ENCODE measurements at regions not wholly inside any gene's neighbourhood (a gene's known extent, or its start where the extent isn't known, plus 50 kb on each side); places are given as distances from the start of the nearest gene placed in this dataset.

DNA sequence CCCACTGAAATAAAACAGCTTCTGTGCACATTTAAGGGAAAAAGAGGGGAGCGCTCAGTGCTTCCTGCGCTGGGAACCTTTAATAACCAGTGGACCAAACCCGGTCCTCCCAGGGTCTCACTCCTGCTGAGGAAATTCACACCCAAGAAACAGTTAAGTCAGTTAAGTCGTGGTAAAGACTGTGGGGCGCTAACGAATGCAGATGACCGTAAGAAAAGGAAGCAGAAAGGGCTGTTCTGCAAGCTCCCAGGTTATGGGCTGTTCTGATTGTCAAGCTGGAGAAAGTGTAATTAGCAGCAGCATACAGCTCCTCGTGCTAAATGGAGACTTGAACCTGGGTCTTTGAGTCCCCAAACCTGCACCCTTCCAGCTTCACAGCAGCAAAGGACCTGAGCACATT, 536.6 kb downstream of the NPHP4 start:
- Mint-ChIP-seq H3K27me3 (peaks cover 2% of the 10 kb centered on the region), H3K4me3 (no peak overlapping the region), H3K9me3 (no peaks in the 10 kb centered on the region), H3K36me3 (ENCODE audit: low read depth) (no peaks in the 10 kb centered on the region), H3K4me1 (no peaks in the 10 kb centered on the region), H3K27ac (no peak overlapping the region)
- DNase-seq: no peak
- ChIA-PET POLR2A (no interaction called here), CTCF (no interaction called here)

DNA sequence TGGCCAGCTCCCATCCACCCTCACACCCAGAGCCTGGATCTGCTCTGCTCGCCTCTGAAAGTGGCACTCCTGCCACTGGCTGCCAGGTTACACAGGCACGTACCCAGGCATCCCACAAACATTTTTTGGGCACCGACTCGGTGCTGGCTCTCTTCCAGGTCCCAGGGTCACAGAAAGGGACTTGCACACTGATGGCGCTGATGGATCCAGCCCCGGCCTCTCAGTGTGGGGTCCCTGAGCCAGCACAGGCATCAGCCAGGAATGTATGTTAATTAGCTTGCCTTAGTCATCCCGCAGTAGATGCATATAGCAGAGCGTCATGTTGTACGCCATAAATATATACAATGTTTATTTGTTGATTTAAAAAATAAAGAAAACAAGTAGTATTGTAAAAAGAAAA, 537.2 kb downstream of the NPHP4 start:
- no peaks in the 10 kb centered on the region for H3K9me3 Mint-ChIP-seq
- H3K4me3 Mint-ChIP-seq: no peak overlapping the region
- no peaks in the 10 kb centered on the region for H3K4me1 Mint-ChIP-seq
- DNase-seq: no peak
- peaks cover 2% of the 10 kb centered on the region for H3K27me3 Mint-ChIP-seq
- H3K27ac Mint-ChIP-seq: no peak overlapping the region
- H3K36me3 Mint-ChIP-seq (ENCODE audit: low read depth): no peaks in the 10 kb centered on the region
- POLR2A ChIA-PET: no interaction called here
- CTCF ChIA-PET: no interaction called here

DNA sequence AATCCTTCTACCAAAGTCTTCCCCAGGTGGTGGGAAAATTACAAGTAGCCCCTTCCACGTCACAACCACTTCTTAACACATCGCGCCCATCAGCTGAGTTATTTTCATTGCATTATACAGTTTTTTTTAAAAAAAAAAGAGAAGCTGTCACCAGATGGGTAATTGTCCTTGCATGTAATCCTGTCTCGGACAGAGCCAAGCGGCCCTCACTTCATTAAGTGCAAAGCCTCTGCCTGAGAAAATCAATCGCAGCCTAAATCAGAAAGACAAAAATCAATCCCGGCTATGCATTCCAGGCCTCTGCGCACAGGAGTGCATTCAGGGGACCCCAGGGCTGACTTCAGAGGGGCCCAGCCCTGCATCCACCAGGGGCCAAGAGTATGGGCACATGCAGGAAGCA, 538.9 kb downstream of the NPHP4 start:
- Mint-ChIP-seq H3K36me3 (ENCODE audit: low read depth) (no peaks in the 10 kb centered on the region), H3K4me1 (no peaks in the 10 kb centered on the region), H3K9me3 (no peaks in the 10 kb centered on the region), H3K27ac (no peak overlapping the region), H3K4me3 (no peak overlapping the region), H3K27me3 (peaks cover 2% of the 10 kb centered on the region)
- ChIA-PET CTCF (no interaction called here), POLR2A (no interaction called here)
- DNase-seq: no peak

DNA sequence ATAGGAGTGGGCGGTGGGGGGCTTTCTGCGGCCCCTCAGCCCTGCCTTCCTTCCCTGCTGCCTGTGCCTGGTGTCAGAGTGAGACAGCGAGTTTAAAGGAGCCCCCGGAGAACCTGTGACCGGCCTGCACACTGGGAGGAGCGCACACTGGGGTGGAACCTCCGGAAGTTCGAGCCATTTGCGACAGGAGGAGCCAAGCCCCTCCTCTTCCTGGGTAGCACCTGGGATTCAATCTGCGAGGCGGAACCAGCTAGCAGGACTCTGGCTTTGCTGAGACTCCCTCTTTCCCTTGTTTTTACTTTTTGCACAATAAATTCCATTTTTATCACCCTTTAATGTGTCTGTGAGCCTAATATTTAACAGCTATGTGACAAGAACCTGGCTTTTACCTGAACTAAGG, 540.6 kb downstream of the NPHP4 start:
- POLR2A ChIA-PET: no interaction called here
- Mint-ChIP-seq H3K4me3 (no peak overlapping the region), H3K27ac (no peak overlapping the region), H3K36me3 (ENCODE audit: low read depth) (no peaks in the 10 kb centered on the region), H3K9me3 (no peaks in the 10 kb centered on the region), H3K27me3 (peaks cover 2% of the 10 kb centered on the region), H3K4me1 (no peaks in the 10 kb centered on the region)
- DNase-seq: no peak
- CTCF ChIA-PET: no interaction called here

DNA sequence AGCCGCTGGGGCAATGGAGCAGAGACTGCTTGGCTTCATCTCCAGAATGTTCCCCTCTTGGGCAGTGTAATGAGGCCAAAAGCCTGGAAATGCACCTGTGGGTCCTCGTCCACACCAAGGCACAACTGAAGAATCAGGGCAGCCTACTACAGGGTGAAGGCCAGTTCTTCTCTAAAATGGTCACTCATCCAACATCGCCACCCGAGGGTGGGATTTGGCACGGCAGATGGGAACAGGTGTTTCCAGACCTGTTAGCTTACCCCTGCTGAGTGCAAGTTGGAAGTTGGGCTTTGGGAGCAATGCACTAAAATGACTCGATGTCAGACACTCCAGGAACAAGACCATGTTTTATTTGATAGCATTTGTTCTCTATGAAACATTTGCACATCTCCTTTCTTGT, 543.7 kb downstream of the NPHP4 start:
- Mint-ChIP-seq H3K36me3 (ENCODE audit: low read depth) (no peaks in the 10 kb centered on the region), H3K27me3 (no peaks in the 10 kb centered on the region), H3K4me3 (no peak overlapping the region), H3K4me1 (no peaks in the 10 kb centered on the region), H3K9me3 (no peaks in the 10 kb centered on the region), H3K27ac (no peak overlapping the region)
- ChIA-PET POLR2A (no interaction called here), CTCF (interaction anchor here (1.0 kb wide), 1 partner anchor 78 kb away, joined by 3 read pairs; no protein-coding TSS in a partner anchor)
- DNase-seq: peak; percentile 53

DNA sequence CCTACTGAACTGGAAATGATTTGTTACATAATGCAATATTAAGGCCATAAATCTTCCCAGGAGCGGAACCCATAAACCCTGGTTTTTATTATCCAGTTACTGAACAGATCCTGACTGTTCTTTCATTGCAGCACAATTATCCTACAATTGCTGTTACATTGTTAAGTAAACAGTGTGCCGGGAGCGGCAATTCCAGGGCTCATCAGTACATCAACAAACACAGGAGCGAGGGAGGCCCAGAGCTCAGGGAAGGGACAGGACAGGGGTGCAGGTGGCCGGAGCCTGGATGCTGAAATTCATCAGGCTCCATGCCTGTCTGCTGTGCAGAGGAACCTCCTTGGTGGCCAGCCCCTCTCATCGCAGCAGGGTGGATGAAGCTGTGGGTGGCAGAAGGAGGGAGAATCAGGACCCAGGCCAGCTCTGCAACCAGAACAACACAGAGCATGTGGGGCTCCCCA, 544.7 kb downstream of the NPHP4 start:
- Mint-ChIP-seq H3K4me3 (no peak overlapping the region), H3K9me3 (no peaks in the 10 kb centered on the region), H3K4me1 (no peaks in the 10 kb centered on the region), H3K36me3 (ENCODE audit: low read depth) (no peaks in the 10 kb centered on the region), H3K27ac (no peak overlapping the region), H3K27me3 (no peaks in the 10 kb centered on the region)
- ChIA-PET CTCF (interaction anchor here (1.0 to 1.5 kb wide), 2 partner anchors 77 kb away, joined by 3 to 4 read pairs; no protein-coding TSS in a partner anchor), POLR2A (no interaction called here)
- no peak for DNase-seq

DNA sequence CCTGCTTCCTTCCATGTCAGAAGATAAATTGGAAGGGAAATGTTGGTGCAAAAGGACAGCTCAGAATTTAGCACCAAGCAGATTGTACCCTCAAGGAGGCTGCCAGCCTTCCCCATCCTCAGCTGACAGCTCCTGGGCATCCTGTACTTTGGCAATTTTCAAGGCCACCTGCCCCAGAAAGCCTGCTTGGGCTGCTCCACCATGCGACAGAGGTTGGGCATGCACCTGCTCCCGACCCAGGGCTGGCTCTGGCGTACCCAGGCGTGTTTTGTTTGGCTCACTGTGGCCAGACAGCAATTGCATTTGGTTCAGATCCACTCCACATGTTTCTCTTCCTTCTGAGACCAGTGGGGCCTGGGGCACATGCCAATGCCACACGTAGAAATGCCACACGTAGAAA, 547.8 kb downstream of the NPHP4 start:
- no peaks in the 10 kb centered on the region for H3K36me3 Mint-ChIP-seq (ENCODE audit: low read depth)
- CTCF ChIA-PET: no interaction called here
- no peaks in the 10 kb centered on the region for H3K9me3 Mint-ChIP-seq
- no peak overlapping the region for H3K4me3 Mint-ChIP-seq
- no peaks in the 10 kb centered on the region for H3K4me1 Mint-ChIP-seq
- peaks cover 7% of the 10 kb centered on the region for H3K27me3 Mint-ChIP-seq
- no peak overlapping the region for H3K27ac Mint-ChIP-seq
- POLR2A ChIA-PET: no interaction called here
- DNase-seq: no peak

DNA sequence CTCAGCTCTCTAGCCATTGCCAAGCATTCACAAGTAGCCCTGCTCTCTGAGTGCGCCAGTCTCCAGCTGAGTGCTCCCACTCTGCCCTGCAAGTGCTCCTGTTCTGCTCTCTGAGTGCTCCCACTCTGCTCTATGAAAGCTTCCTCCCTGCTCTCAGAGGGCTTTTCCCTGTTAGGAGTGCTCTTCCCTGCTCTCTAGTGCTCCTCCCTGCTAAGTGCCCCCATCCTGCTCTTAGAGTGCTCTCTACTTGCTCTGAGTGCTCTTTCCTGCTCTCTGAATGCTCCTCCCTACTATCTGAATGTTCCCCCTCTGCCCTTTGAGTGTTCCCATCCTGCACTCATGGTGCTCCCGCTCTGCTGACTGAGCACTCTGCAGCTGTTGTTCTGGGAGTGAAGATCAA, 555.4 kb downstream of the NPHP4 start:
- Mint-ChIP-seq H3K4me1 (no peaks in the 10 kb centered on the region), H3K27me3 (peaks cover 21% of the 10 kb centered on the region), H3K27ac (no peak overlapping the region), H3K4me3 (no peak overlapping the region), H3K36me3 (ENCODE audit: low read depth) (no peaks in the 10 kb centered on the region), H3K9me3 (peaks cover 8% of the 10 kb centered on the region)
- CTCF ChIA-PET: no interaction called here
- no peak for DNase-seq
- POLR2A ChIA-PET: interaction anchor here (0.7 kb wide), 1 partner anchor 35 kb away, joined by 3 read pairs; no protein-coding TSS in a partner anchor

DNA sequence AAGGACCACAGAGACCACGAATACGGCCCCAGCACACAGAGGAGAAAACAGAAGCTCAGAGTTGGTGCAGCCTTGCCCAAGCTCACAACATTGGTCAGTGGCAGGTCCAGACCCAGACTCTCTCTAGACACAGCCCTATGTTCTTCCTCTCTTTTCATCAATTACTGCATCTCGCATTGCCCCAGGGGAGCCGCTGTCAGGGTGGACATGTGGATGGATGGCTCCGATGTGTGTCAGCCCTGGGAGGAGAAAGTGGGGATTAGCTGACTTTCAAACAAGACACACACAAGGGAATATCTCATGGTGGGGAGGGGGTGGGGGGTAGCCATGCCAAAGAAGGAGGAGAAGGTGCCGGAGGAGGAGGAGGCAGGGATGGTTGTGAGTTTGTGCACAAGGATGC, 556.8 kb downstream of the NPHP4 start:
- H3K27me3 Mint-ChIP-seq: peaks cover 24% of the 10 kb centered on the region
- DNase-seq: no peak
- ChIA-PET POLR2A (no interaction called here), CTCF (no interaction called here)
- peaks cover 8% of the 10 kb centered on the region for H3K9me3 Mint-ChIP-seq
- no peaks in the 10 kb centered on the region for H3K4me1 Mint-ChIP-seq
- H3K36me3 Mint-ChIP-seq (ENCODE audit: low read depth): no peaks in the 10 kb centered on the region
- H3K27ac Mint-ChIP-seq: no peak overlapping the region
- H3K4me3 Mint-ChIP-seq: no peak overlapping the region

DNA sequence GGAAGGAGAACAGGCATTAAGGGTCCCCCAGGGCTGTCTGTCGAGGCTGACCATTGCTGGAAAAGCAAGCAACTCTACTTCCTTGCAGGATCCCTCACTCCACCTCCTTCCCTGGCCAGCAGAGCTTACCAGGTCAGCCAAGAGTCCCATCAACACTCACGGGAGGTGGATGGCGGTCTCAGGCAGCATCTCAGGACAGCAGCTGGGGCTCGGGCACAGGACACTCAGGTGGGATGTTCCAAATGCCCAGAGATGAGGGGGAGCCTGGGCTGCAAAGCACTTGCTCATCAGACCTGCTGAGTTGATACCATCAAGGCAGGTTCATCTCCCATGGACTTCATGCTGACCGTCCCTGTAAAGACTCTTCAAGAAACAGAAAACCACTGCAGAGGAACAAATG, 559.8 kb downstream of the NPHP4 start:
- H3K4me1 Mint-ChIP-seq: no peaks in the 10 kb centered on the region
- H3K27ac Mint-ChIP-seq: no peak overlapping the region
- H3K36me3 Mint-ChIP-seq (ENCODE audit: low read depth): no peaks in the 10 kb centered on the region
- CTCF ChIA-PET: no interaction called here
- no peak overlapping the region for H3K4me3 Mint-ChIP-seq
- POLR2A ChIA-PET: no interaction called here
- H3K27me3 Mint-ChIP-seq: peaks cover 13% of the 10 kb centered on the region
- peaks cover 2% of the 10 kb centered on the region for H3K9me3 Mint-ChIP-seq
- DNase-seq: no peak

DNA sequence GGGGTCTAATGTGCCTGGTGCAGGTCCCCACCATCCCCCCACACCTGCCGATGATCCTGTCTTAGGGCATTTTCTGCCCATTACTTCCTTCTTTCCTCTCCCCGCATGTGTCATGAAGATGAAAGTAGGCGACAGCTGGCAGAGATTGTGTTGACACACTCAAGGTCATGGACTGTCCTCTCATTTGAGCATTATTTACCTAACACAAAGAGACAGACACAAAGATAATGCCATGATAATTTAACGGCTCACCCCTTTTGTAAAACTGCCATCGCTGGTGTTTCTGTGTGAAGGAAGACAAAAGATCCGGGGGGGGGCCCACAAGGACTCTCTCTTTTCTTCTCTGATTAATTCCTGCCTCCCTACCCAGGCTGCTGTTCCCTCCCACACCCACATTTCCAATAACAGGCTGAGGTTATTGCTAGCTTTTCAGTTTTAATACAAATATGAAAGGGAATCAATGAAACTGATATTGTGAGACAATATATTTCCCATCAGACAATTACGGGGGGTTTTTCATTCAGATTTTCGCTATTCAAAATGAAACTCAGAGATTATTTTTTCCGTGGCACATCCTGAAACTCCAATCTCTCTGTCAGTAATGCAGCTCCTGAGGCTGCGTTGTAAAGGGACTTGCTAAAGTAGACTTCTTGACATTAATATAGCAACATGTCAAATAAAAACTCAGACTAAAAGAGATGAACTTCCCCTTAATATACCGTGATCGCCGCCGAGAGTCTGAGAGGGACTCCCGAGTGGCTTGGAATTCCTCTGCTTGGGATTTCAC, 561.1 kb downstream of the NPHP4 start:
- POLR2A ChIA-PET: no interaction called here
- no peak for DNase-seq
- Mint-ChIP-seq H3K27ac (no peak overlapping the region), H3K9me3 (no peaks in the 10 kb centered on the region), H3K4me3 (no peak overlapping the region), H3K36me3 (ENCODE audit: low read depth) (no peaks in the 10 kb centered on the region), H3K27me3 (peaks cover 13% of the 10 kb centered on the region), H3K4me1 (no peaks in the 10 kb centered on the region)
- CTCF ChIA-PET: no interaction called here

DNA sequence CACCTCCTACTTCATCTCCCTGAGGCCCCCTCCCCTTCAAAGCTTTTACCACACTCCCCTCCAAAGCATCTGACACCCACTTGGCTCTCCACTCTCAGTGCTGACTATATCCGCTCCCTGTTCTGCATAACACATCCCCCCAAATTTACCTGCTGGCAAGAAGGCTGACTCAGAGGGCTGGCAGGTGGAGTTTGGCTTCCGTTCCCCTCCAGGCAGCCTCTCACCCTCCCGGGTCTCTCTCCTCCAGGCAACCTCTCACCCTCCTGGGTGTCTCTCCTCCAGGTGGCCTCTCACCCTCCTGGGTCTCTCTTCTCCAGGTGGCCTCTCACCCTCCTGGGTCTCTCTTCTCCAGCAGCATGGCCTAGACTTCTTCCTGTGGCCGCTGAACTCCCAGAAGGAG, 562.1 kb downstream of the NPHP4 start:
- Mint-ChIP-seq H3K4me3 (no peak overlapping the region), H3K27me3 (peaks cover 22% of the 10 kb centered on the region), H3K36me3 (ENCODE audit: low read depth) (no peaks in the 10 kb centered on the region), H3K27ac (no peak overlapping the region), H3K4me1 (no peaks in the 10 kb centered on the region), H3K9me3 (no peaks in the 10 kb centered on the region)
- no peak for DNase-seq
- ChIA-PET POLR2A (no interaction called here), CTCF (no interaction called here)

DNA sequence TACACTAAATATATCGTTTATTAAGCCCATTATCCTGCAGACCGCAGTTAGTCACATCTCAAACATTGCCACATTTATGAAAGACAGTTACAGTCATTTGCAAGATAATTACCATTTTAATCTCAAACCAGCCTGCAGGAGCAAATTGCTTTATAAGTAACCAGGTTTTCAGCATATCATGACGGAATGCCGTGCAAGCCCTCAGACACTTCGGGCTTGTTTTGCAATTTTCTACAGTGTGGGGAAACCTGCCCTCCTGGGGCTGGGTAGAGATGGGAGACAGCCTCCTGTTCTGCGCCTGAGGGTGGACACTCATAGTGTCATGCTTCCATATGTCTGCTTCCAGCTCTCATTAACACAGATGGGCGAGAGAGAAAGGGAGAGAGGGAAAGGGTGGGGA, 563.9 kb downstream of the NPHP4 start:
- no peak overlapping the region for H3K4me3 Mint-ChIP-seq
- peaks cover 27% of the 10 kb centered on the region for H3K27me3 Mint-ChIP-seq
- ChIA-PET POLR2A (no interaction called here), CTCF (no interaction called here)
- H3K27ac Mint-ChIP-seq: no peak overlapping the region
- H3K36me3 Mint-ChIP-seq (ENCODE audit: low read depth): no peaks in the 10 kb centered on the region
- H3K4me1 Mint-ChIP-seq: peaks cover 7% of the 10 kb centered on the region
- H3K9me3 Mint-ChIP-seq: no peaks in the 10 kb centered on the region
- no peak for DNase-seq

DNA sequence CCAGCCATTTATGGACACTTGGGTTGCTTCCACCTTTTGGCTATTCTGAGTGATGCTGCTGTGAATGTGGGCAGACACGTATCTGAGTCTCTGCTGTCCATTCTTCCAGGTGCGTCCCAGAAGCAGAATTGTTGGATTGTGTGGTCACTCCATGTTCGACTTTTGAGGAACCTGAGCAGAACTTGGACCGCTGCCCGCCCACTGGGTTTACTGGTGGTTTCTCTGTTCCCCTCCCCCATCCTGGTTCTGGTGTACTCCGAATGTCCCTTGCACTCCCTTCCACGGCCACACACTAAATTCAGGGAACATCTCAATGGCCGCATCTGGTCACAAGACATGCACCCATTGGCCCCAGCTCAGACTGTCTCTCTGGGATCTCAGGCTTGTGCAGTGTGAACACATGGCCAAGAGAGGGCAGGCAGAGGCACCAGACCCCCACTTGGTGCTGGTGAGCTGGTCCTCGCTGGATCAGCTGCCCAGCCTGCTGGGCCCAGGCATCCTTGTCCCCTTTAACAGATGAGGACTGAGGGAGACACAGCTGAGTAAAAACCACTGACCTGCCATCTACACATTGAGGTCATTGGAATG, 565.1 kb downstream of the NPHP4 start:
- ChIA-PET POLR2A (no interaction called here), CTCF (no interaction called here)
- Mint-ChIP-seq H3K4me3 (no peak overlapping the region), H3K36me3 (ENCODE audit: low read depth) (no peaks in the 10 kb centered on the region), H3K27me3 (peaks cover 27% of the 10 kb centered on the region), H3K27ac (no peak overlapping the region), H3K9me3 (no peaks in the 10 kb centered on the region), H3K4me1 (peaks cover 19% of the 10 kb centered on the region)
- DNase-seq: no peak
